H1 (cell line): ENCODE measurements at regions not wholly inside any gene's neighbourhood (a gene's known extent, or its start where the extent isn't known, plus 50 kb on each side); places are given as distances from the start of the nearest gene placed in this dataset.

Experiments
- ASH2L ChIP-seq: fragments of 200-600, 300-600 bp; sonication (generic); IDR thresholded peaks from one replicate; pipeline ENCODE4 v1.7.1; 2017; ENCODE audit warnings: low read length

DNA sequence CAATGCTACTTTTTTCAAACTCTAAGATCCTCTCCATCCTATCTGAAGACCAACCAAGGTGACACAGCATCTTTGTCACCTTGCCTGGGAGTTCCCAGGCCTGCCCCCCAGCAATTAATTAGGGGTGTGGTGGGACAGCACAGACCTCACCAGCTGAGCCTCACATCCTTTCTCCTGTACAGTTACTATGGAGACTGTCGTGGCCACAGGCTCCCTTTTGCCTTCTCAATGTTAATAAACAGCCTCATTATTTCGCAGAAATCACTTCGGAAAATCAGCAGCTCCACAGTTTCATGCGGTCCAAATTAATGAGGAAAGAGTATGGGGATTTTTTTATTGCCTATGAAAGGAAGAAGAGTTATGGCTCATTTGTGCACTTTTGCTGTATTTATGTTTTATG, 378.3 kb downstream of the NPHP4 start (continued):
- no peak for TF ChIP-seq ASH2L
- TF ChIP-seq, all 59 proteins: peak for 0
